Endothelial cell of umbilical vein (primary cell): ENCODE measurements at regions not wholly inside any gene's neighbourhood (a gene's known extent, or its start where the extent isn't known, plus 50 kb on each side); places are given as distances from the start of the nearest gene placed in this dataset.

Experiments
- BruUV-seq: library from RNA; stranded (reverse); fragments of 400-500 nt; replicated peaks from 2 replicates; lab custom pipeline; 2021; lab: Mats Ljungman, UMichigan
- CTCF ChIA-PET: fragments of 300-600, 350-600 bp; sonication (Branson Sonifier 250); formaldehyde crosslinking; loops from one replicate; lab custom pipeline; 2021; ENCODE audit warnings: antibody characterized with exemption, inconsistent platforms; lab: Charles Lee
- POLR2A ChIA-PET: fragments of 300-600, 350-600 bp; sonication (Branson Sonifier 250); formaldehyde crosslinking; loops from one replicate; lab custom pipeline; 2021; ENCODE audit warnings: antibody characterized with exemption, inconsistent platforms; lab: Charles Lee
- DNase-seq: peaks from one replicate; pipeline ENCODE4 v3.0.0-alpha.2; 2011; ENCODE audit warnings: low read depth, low spot score
- FAIRE-seq: peaks from 2 replicates; lab custom pipeline; 2011; peaks lifted over from hg19 to GRCh38; lab: Jason Lieb, UNC
- H2AFZ ChIP-seq: 2 replicates; pipeline ENCODE4 v1.6.0; 2012; ENCODE audit warnings: low read depth, low read length, control low read depth, inconsistent platforms
- H3K27ac ChIP-seq: 2 replicates; pipeline ENCODE4 v1.5.1; 2011; ENCODE audit warnings: low read depth, mild to moderate bottlenecking, control low read depth, low read length, moderate library complexity; ENCODE audit not compliant: insufficient read depth
- H3K27me3 ChIP-seq, 2 experiments: 2 replicates each; pipeline versions ENCODE4 v1.6.0 to v1.6.1; 2011; ENCODE audit warnings: low read length in 2 of 2, mixed read lengths in 1 of 2; ENCODE audit not compliant: control insufficient read depth in 2 of 2, insufficient read depth in 2 of 2
- H3K36me3 ChIP-seq, 2 experiments: 2 replicates in 1 of 2; 3 replicates in 1 of 2; pipeline ENCODE4 v1.5.1; 2011; ENCODE audit warnings: low read length in 2 of 2, mild to moderate bottlenecking in 1 of 2, moderate library complexity in 1 of 2; ENCODE audit not compliant: control insufficient read depth in 2 of 2, insufficient read depth in 2 of 2; ENCODE audit errors: extremely low read depth in 1 of 2
- H3K4me1 ChIP-seq: 3 replicates; pipeline ENCODE4 v1.5.1; 2011; ENCODE audit warnings: mild to moderate bottlenecking, low read length; ENCODE audit not compliant: control insufficient read depth, insufficient read depth; ENCODE audit errors: extremely low read depth
- H3K4me2 ChIP-seq: 2 replicates; pipeline ENCODE4 v1.6.1; 2011; ENCODE audit warnings: low read length, control low read depth, mixed read lengths; ENCODE audit not compliant: insufficient read depth
- H3K4me3 ChIP-seq, 3 experiments: fragments of 200-600 bp in 1 of 3; sonication (generic), shearing (Covaris generic) in 1 of 3; replicated peaks in 1 of 3; 2 replicates each; pipeline ENCODE4 v1.5.1; 2011 to 2016; ENCODE audit warnings: control low read depth in 3 of 3, low read length in 3 of 3, mild to moderate bottlenecking in 2 of 3, inconsistent platforms in 1 of 3, low read depth in 1 of 3, moderate library complexity in 1 of 3; ENCODE audit not compliant: insufficient read depth in 1 of 3
- H3K79me2 ChIP-seq: 2 replicates; pipeline ENCODE4 v1.6.0; 2012; ENCODE audit warnings: low read length, inconsistent platforms; ENCODE audit not compliant: control insufficient read depth, insufficient read depth
- H3K9ac ChIP-seq: replicated peaks from 2 replicates; pipeline ENCODE3; 2011; ENCODE audit warnings: low read length, control low read depth; ENCODE audit not compliant: insufficient read depth; ENCODE audit errors: extremely low read depth
- H3K9me1 ChIP-seq: replicated peaks from 3 replicates; pipeline ENCODE4 v1.6.0; 2011; ENCODE audit warnings: mild to moderate bottlenecking, low read length; ENCODE audit not compliant: control insufficient read depth, insufficient read depth; ENCODE audit errors: extremely low read depth
- H3K9me3 ChIP-seq: replicated peaks from 2 replicates; pipeline ENCODE4 v1.5.1; 2012; ENCODE audit warnings: low read length, inconsistent platforms; ENCODE audit not compliant: control insufficient read depth, insufficient read depth
- H4K20me1 ChIP-seq: replicated peaks from 2 replicates; pipeline ENCODE3; 2011; ENCODE audit warnings: mild to moderate bottlenecking, low read length; ENCODE audit not compliant: control insufficient read depth, insufficient read depth; ENCODE audit errors: extremely low read depth
- EZH2 ChIP-seq: IDR thresholded peaks from 2 replicates; pipeline ENCODE4 v1.6.1; 2012; ENCODE audit warnings: borderline replicate concordance, low read depth, mild to moderate bottlenecking, moderate library complexity, low read length, inconsistent platforms; ENCODE audit not compliant: severe bottlenecking
- FOS ChIP-seq: IDR thresholded peaks from 2 replicates; pipeline ENCODE4 v1.6.1; 2011; ENCODE audit warnings: mild to moderate bottlenecking, low read length, moderate library complexity, borderline replicate concordance; ENCODE audit not compliant: insufficient read depth
- GATA2 ChIP-seq: IDR thresholded peaks from 2 replicates; pipeline ENCODE4 v1.7.0; 2011; ENCODE audit warnings: low read depth, mild to moderate bottlenecking, moderate library complexity, mixed read lengths, low read length; ENCODE audit not compliant: insufficient read length, insufficient read depth
- JUN ChIP-seq: IDR thresholded peaks from 2 replicates; pipeline ENCODE4 v1.6.1; 2011; ENCODE audit warnings: borderline replicate concordance, low read depth; ENCODE audit not compliant: insufficient read length, insufficient read depth
- MYC ChIP-seq: IDR thresholded peaks from one replicate; pipeline ENCODE4 v1.6.1; 2011; ENCODE audit warnings: mild to moderate bottlenecking, low read depth, low read length
- POLR2A ChIP-seq: IDR thresholded peaks from 2 replicates; pipeline ENCODE4 v1.6.1; 2012; ENCODE audit warnings: low read depth, mild to moderate bottlenecking, control low read depth, low read length
- POLR2AphosphoS5 ChIP-seq: IDR thresholded peaks from 2 replicates; pipeline ENCODE4 v1.6.1; 2012; ENCODE audit warnings: low read depth, mild to moderate bottlenecking, control low read depth, low read length, moderate library complexity; ENCODE audit not compliant: insufficient read depth
- dilution Hi-C: fragments of 300-500 bp; cut with MboI; formaldehyde crosslinking; loops from one replicate; pipeline ENCODE4 v1.15.0; 2019; ENCODE audit warnings: low sequenced_read_pairs; ENCODE audit not compliant: extremely low pct_ligation_motif_present
- intact Hi-C: fragments of 100-400 bp; cut with micrococcal nuclease; formaldehyde crosslinking; loops from one replicate; pipeline ENCODE4 v1.10.0; 2022
- TF ChIP-seq, protein P1 (sequence below): IDR thresholded peaks from 2 replicates; pipeline ENCODE4 v1.6.1; 2011; ENCODE audit not compliant: insufficient read depth, insufficient read length
- TF ChIP-seq, protein P2 (sequence below), 2 donors: IDR thresholded peaks; 1 replicate in 1 of 2; 2 replicates in 1 of 2; pipeline ENCODE4 v1.5.1; 2011; ENCODE audit warnings: low read length in 2 of 2, mild to moderate bottlenecking in 2 of 2, moderate library complexity in 2 of 2, control low read depth in 1 of 2, inconsistent platforms in 1 of 2, low read depth in 1 of 2; ENCODE audit not compliant: insufficient read depth in 1 of 2; ENCODE audit errors: extremely low read depth in 1 of 2

DNA sequence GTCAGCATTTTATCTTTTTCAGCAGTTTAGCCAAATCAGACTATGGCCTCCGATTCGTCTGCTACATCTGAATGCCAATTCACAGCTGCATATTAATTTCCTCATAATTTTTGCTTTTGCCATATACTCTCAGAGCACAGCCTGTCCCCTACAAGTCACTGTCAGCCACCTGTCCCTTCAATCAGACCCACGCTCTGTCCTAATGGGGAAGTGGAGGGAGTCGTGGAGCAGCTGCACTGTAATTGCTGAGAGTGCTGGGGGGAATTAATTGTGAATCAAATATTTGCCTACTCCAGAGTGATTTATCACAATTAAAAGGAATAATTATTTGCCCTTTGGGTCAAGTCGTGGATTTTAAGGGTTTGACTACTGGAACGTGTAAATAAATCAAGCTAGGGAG is 75.5 kb downstream of the EBLN2 start:
- CTCF ChIA-PET: no interaction called here
- FAIRE-seq: no peak
- intact Hi-C loops: no loop called here

More for the DNA sequence above, 75.5 kb downstream of the EBLN2 start:
- TF ChIP-seq GATA2: no peak
- TF ChIP-seq POLR2AphosphoS5: no peak
- TF ChIP-seq, protein P1, sequence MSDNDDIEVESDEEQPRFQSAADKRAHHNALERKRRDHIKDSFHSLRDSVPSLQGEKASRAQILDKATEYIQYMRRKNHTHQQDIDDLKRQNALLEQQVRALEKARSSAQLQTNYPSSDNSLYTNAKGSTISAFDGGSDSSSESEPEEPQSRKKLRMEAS: no peak
- TF ChIP-seq, protein P2, sequence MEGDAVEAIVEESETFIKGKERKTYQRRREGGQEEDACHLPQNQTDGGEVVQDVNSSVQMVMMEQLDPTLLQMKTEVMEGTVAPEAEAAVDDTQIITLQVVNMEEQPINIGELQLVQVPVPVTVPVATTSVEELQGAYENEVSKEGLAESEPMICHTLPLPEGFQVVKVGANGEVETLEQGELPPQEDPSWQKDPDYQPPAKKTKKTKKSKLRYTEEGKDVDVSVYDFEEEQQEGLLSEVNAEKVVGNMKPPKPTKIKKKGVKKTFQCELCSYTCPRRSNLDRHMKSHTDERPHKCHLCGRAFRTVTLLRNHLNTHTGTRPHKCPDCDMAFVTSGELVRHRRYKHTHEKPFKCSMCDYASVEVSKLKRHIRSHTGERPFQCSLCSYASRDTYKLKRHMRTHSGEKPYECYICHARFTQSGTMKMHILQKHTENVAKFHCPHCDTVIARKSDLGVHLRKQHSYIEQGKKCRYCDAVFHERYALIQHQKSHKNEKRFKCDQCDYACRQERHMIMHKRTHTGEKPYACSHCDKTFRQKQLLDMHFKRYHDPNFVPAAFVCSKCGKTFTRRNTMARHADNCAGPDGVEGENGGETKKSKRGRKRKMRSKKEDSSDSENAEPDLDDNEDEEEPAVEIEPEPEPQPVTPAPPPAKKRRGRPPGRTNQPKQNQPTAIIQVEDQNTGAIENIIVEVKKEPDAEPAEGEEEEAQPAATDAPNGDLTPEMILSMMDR (IDR thresholded peaks at IDR 0.05; ENCODE audit: extremely low read depth in 1 of 2, insufficient read depth in 1 of 2, low read depth in 1 of 2, low read length in 2 of 2): no peak
- TF ChIP-seq JUN: no peak
- no peak for TF ChIP-seq MYC
- no peak for TF ChIP-seq POLR2A
- no peak for TF ChIP-seq EZH2
- no peak for TF ChIP-seq FOS
- no peaks in the 10 kb centered on the region for H3K79me2 ChIP-seq
- H2AFZ ChIP-seq: no peak overlapping the region
- no peak overlapping the region for H3K4me2 ChIP-seq
- H4K20me1 ChIP-seq: no peaks in the 10 kb centered on the region
- no peaks in the 10 kb centered on the region for H3K36me3 ChIP-seq
- dilution Hi-C loops: no loop called here
- POLR2A ChIA-PET: no interaction called here
- H3K9me3 ChIP-seq: no peaks in the 10 kb centered on the region
- no peaks in the 10 kb centered on the region for H3K4me1 ChIP-seq
- H3K27me3 ChIP-seq: no peaks in the 10 kb centered on the region
- H3K27ac ChIP-seq: no peak overlapping the region
- no peak overlapping the region for H3K9ac ChIP-seq
- H3K4me3 ChIP-seq: no peak overlapping the region
- no peaks in the 10 kb centered on the region for H3K9me1 ChIP-seq
- BruUV-seq: no TSS peak
- DNase-seq: no peak
